ENCODE measurements at regions not wholly inside any gene's neighbourhood (a gene's known extent, or its start where the extent isn't known, plus 50 kb on each side); places are given as distances from the start of the nearest gene placed in this dataset.

GRCh38 chr2:63716146-63716545, 125.5 kb upstream of the UGP2 start:
- TF ChIP-seq CTCF (IDR thresholded peaks at IDR 0.05; ENCODE audit: low read length) = no peak
- no peak for TF ChIP-seq EZH2 (IDR thresholded peaks at IDR 0.05; ENCODE audit: borderline replicate concordance, low read length)
